ENCODE measurements at regions not wholly inside any gene's neighbourhood (a gene's known extent, or its start where the extent isn't known, plus 50 kb on each side); places are given as distances from the start of the nearest gene placed in this dataset.

- FAIRE-seq (no peak), DNase-seq (ENCODE audit: low read depth, low spot score) (no peak)
- Histone ChIP-seq H3K9me3 (replicated peaks; ENCODE audit: control insufficient read depth, insufficient read depth, low read length) (peaks cover 7% of the 10 kb centered on the region), H3K4me3 (replicated peaks in 1 of 3; ENCODE audit: insufficient read depth in 1 of 3, low read depth in 1 of 3, low read length in 3 of 3) (no peak overlapping the region), H3K36me3 (ENCODE audit: control insufficient read depth in 2 of 2, extremely low read depth in 1 of 2, insufficient read depth in 2 of 2, low read length in 2 of 2) (no peaks in the 10 kb centered on the region), H3K9me1 (replicated peaks; ENCODE audit: control insufficient read depth, extremely low read depth, insufficient read depth, low read length) (no peaks in the 10 kb centered on the region), H3K4me2 (ENCODE audit: insufficient read depth, low read length) (no peak overlapping the region), H3K79me2 (ENCODE audit: control insufficient read depth, insufficient read depth, low read length) (no peaks in the 10 kb centered on the region), H3K27me3 (ENCODE audit: control insufficient read depth in 2 of 2, insufficient read depth in 2 of 2, low read length in 2 of 2) (no peaks in the 10 kb centered on the region), H3K9ac (replicated peaks; ENCODE audit: extremely low read depth, insufficient read depth, low read length) (no peak overlapping the region), H4K20me1 (replicated peaks; ENCODE audit: control insufficient read depth, extremely low read depth, insufficient read depth, low read length) (no peaks in the 10 kb centered on the region), H3K27ac (ENCODE audit: insufficient read depth, low read depth, low read length) (no peak overlapping the region), H2AFZ (ENCODE audit: low read depth, low read length) (no peak overlapping the region), H3K4me1 (ENCODE audit: control insufficient read depth, extremely low read depth, insufficient read depth, low read length) (no peaks in the 10 kb centered on the region)
- dilution Hi-C loops (cut with MboI; ENCODE audit: extremely low pct_ligation_motif_present, low sequenced_read_pairs) (no loop called here), intact Hi-C loops (cut with micrococcal nuclease) (no loop called here)
- ChIA-PET POLR2A (no interaction called here), CTCF (no interaction called here)
- TF ChIP-seq JUN (IDR thresholded peaks at IDR 0.05; ENCODE audit: borderline replicate concordance, insufficient read depth, insufficient read length, low read depth) = no peak
- TF ChIP-seq CTCF (IDR thresholded peaks at IDR 0.05; ENCODE audit: extremely low read depth in 1 of 2, insufficient read depth in 1 of 2, low read depth in 1 of 2, low read length in 2 of 2) = no peak
- TF ChIP-seq GATA2 (IDR thresholded peaks at IDR 0.05; ENCODE audit: insufficient read depth, insufficient read length, low read depth, low read length) = no peak
- no TSS peak for BruUV-seq (replicated peaks)
Observed at GRCh38 chr5:167832609-167833008, 458.8 kb upstream of the WWC1 start.

GRCh38 chr5:167833456-167833855, 458.0 kb upstream of the WWC1 start:
- no peak overlapping the region for H3K4me3 ChIP-seq (replicated peaks in 1 of 3; ENCODE audit: insufficient read depth in 1 of 3, low read depth in 1 of 3, low read length in 3 of 3)
- H3K27ac ChIP-seq (ENCODE audit: insufficient read depth, low read depth, low read length) = no peak overlapping the region
- intact Hi-C loops (cut with micrococcal nuclease) = no loop called here
- no peak overlapping the region for H2AFZ ChIP-seq (ENCODE audit: low read depth, low read length)
- peaks cover 7% of the 10 kb centered on the region for H3K9me3 ChIP-seq (replicated peaks; ENCODE audit: control insufficient read depth, insufficient read depth, low read length)
- no peaks in the 10 kb centered on the region for H3K79me2 ChIP-seq (ENCODE audit: control insufficient read depth, insufficient read depth, low read length)
- ChIA-PET CTCF (no interaction called here), POLR2A (no interaction called here)
- H3K4me2 ChIP-seq (ENCODE audit: insufficient read depth, low read length) = no peak overlapping the region
- no peaks in the 10 kb centered on the region for H3K27me3 ChIP-seq (ENCODE audit: control insufficient read depth in 2 of 2, insufficient read depth in 2 of 2, low read length in 2 of 2)
- BruUV-seq (replicated peaks) = no TSS peak
- DNase-seq (ENCODE audit: low read depth, low spot score) (no peak), FAIRE-seq (no peak)
- H3K36me3 ChIP-seq (ENCODE audit: control insufficient read depth in 2 of 2, extremely low read depth in 1 of 2, insufficient read depth in 2 of 2, low read length in 2 of 2) = no peaks in the 10 kb centered on the region
- H3K4me1 ChIP-seq (ENCODE audit: control insufficient read depth, extremely low read depth, insufficient read depth, low read length) = no peaks in the 10 kb centered on the region
- H3K9ac ChIP-seq (replicated peaks; ENCODE audit: extremely low read depth, insufficient read depth, low read length) = no peak overlapping the region
- H4K20me1 ChIP-seq (replicated peaks; ENCODE audit: control insufficient read depth, extremely low read depth, insufficient read depth, low read length) = no peaks in the 10 kb centered on the region
- TF ChIP-seq MYC (IDR thresholded peaks at IDR 0.05; ENCODE audit: low read depth, low read length) (no peak), POLR2A (IDR thresholded peaks at IDR 0.05; ENCODE audit: low read depth, low read length) (no peak), MAX (IDR thresholded peaks at IDR 0.05; ENCODE audit: insufficient read depth, insufficient read length) (no peak), POLR2AphosphoS5 (IDR thresholded peaks at IDR 0.05; ENCODE audit: insufficient read depth, low read depth, low read length) (no peak), CTCF (IDR thresholded peaks at IDR 0.05; ENCODE audit: extremely low read depth in 1 of 2, insufficient read depth in 1 of 2, low read depth in 1 of 2, low read length in 2 of 2) (no peak), EZH2 (IDR thresholded peaks at IDR 0.05; ENCODE audit: borderline replicate concordance, low read depth, low read length, severe bottlenecking) (no peak), FOS (IDR thresholded peaks at IDR 0.05; ENCODE audit: borderline replicate concordance, insufficient read depth, low read length) (no peak), GATA2 (IDR thresholded peaks at IDR 0.05; ENCODE audit: insufficient read depth, insufficient read length, low read depth, low read length) (no peak), JUN (IDR thresholded peaks at IDR 0.05; ENCODE audit: borderline replicate concordance, insufficient read depth, insufficient read length, low read depth) (no peak)
- dilution Hi-C loops (cut with MboI; ENCODE audit: extremely low pct_ligation_motif_present, low sequenced_read_pairs) = no loop called here
- H3K9me1 ChIP-seq (replicated peaks; ENCODE audit: control insufficient read depth, extremely low read depth, insufficient read depth, low read length) = no peaks in the 10 kb centered on the region

Measured in endothelial cell of umbilical vein (primary cell).